ENCODE measurements at regions not wholly inside any gene's neighbourhood (a gene's known extent, or its start where the extent isn't known, plus 50 kb on each side); places are given as distances from the start of the nearest gene placed in this dataset.

GRCh38 chr20:54347166-54347833 is 128.1 kb upstream of the DOK5 start:
- no peak for TF ChIP-seq CTCF (optimal IDR thresholded peaks at IDR 0.05 in 1 of 3, IDR thresholded peaks at IDR 0.05 in 1 of 3, conservative IDR thresholded peaks at IDR 0.05 in 1 of 3; ENCODE audit: extremely low read depth in 1 of 3, insufficient read depth in 2 of 3, low read length in 3 of 3)
- no peak for TF ChIP-seq EZH2 (IDR thresholded peaks at IDR 0.05; ENCODE audit: low read length)

Measured in keratinocyte (primary cell).